ENCODE measurements at regions not wholly inside any gene's neighbourhood (a gene's known extent, or its start where the extent isn't known, plus 50 kb on each side); places are given as distances from the start of the nearest gene placed in this dataset.

GRCh38 chr10:28160866-28161405, 141.9 kb downstream of the MPP7 start:
- Histone ChIP-seq H3K9ac (ENCODE audit: low read length) (no peak overlapping the region), H3K4me3 (ENCODE audit: low read depth, low read length, poor library complexity, severe bottlenecking) (no peak overlapping the region), H3K4me1 (ENCODE audit: insufficient read depth, low read length, severe bottlenecking) (no peaks in the 10 kb centered on the region), H2AFZ (ENCODE audit: low read length) (no peak overlapping the region), H3K9me3 (ENCODE audit: low read length) (no peaks in the 10 kb centered on the region), H4K20me1 (ENCODE audit: insufficient read depth, low read length) (no peaks in the 10 kb centered on the region), H3K27me3 (ENCODE audit: insufficient read depth, low read length) (no peaks in the 10 kb centered on the region), H3K27ac (ENCODE audit: low read depth, low read length, poor library complexity, severe bottlenecking) (no peak overlapping the region), H3K9me2 (ENCODE audit: low read depth, low read length) (no peaks in the 10 kb centered on the region), H3K36me3 (ENCODE audit: insufficient read depth, low read length) (no peaks in the 10 kb centered on the region), H3K79me2 (ENCODE audit: insufficient read depth, low read length) (no peaks in the 10 kb centered on the region), H3K4me2 (ENCODE audit: low read length) (no peak overlapping the region), H3F3A (ENCODE audit: insufficient read depth, low read length) (no peaks in the 10 kb centered on the region)
- TF ChIP-seq, protein P1, sequence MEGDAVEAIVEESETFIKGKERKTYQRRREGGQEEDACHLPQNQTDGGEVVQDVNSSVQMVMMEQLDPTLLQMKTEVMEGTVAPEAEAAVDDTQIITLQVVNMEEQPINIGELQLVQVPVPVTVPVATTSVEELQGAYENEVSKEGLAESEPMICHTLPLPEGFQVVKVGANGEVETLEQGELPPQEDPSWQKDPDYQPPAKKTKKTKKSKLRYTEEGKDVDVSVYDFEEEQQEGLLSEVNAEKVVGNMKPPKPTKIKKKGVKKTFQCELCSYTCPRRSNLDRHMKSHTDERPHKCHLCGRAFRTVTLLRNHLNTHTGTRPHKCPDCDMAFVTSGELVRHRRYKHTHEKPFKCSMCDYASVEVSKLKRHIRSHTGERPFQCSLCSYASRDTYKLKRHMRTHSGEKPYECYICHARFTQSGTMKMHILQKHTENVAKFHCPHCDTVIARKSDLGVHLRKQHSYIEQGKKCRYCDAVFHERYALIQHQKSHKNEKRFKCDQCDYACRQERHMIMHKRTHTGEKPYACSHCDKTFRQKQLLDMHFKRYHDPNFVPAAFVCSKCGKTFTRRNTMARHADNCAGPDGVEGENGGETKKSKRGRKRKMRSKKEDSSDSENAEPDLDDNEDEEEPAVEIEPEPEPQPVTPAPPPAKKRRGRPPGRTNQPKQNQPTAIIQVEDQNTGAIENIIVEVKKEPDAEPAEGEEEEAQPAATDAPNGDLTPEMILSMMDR (IDR thresholded peaks at IDR 0.05; ENCODE audit: low read length), result no peak
- TF ChIP-seq EZH2 (IDR thresholded peaks at IDR 0.05; ENCODE audit: borderline replicate concordance, low read length), result no peak

DNA sequence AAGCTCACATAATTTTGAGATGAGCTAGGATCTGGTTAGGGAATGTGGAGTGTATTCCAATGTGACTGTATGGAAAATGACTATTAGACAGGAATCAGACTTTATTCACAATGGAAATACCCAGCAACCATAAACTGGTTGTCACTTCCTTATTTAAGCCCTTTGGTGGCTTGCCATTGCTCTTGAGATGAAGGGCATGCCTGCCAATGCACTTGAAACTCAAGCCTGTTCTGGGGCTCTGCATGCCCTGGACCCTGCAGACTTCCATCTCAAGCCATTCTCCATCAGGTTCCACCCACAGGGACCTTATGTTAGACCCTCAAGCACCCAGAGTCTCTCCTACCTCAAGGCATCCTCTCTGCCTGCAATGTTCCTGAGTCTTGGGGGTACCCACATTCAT, 145.5 kb downstream of the MPP7 start:
- Histone ChIP-seq H3K9me2 (ENCODE audit: low read depth, low read length) (no peaks in the 10 kb centered on the region), H3K4me1 (ENCODE audit: insufficient read depth, low read length, severe bottlenecking) (no peaks in the 10 kb centered on the region)
- TF ChIP-seq, protein P1 (IDR thresholded peaks at IDR 0.05; ENCODE audit: low read length), result no peak
- TF ChIP-seq EZH2 (IDR thresholded peaks at IDR 0.05; ENCODE audit: borderline replicate concordance, low read length), result no peak

DNA sequence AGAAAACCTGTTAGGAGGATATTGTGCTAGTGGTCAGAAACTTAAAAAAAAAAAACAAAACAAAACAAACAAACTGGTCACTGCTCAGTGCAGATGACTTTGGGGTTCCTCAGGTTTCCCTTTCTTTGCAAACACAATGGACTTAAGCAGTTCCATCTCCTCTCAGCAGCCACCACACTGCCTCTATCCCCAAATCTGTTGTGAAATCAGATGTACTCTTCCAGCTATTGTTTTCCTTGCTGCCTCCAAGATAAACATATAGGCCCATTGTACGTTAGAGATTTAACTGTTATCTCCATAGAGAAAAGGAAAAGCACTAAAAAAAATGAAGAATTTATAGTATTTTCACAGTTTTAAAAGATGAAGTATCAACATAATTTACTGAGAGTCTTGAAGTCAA, 147.1 kb downstream of the MPP7 start:
- H2AFZ ChIP-seq (ENCODE audit: low read length), result no peak overlapping the region

More for the DNA sequence above, 145.5 kb downstream of the MPP7 start:
- no peaks in the 10 kb centered on the region for H3K36me3 ChIP-seq (ENCODE audit: insufficient read depth, low read length)
- H3K27ac ChIP-seq (ENCODE audit: low read depth, low read length, poor library complexity, severe bottlenecking), result no peak overlapping the region
- H3K4me3 ChIP-seq (ENCODE audit: low read depth, low read length, poor library complexity, severe bottlenecking), result no peak overlapping the region
- no peaks in the 10 kb centered on the region for H3K79me2 ChIP-seq (ENCODE audit: insufficient read depth, low read length)
- no peak overlapping the region for H3K9ac ChIP-seq (ENCODE audit: low read length)
- no peaks in the 10 kb centered on the region for H3F3A ChIP-seq (ENCODE audit: insufficient read depth, low read length)
- H3K27me3 ChIP-seq (ENCODE audit: insufficient read depth, low read length), result no peaks in the 10 kb centered on the region
- H3K9me3 ChIP-seq (ENCODE audit: low read length), result no peaks in the 10 kb centered on the region
- H4K20me1 ChIP-seq (ENCODE audit: insufficient read depth, low read length), result no peaks in the 10 kb centered on the region
- H2AFZ ChIP-seq (ENCODE audit: low read length), result no peak overlapping the region
- H3K4me2 ChIP-seq (ENCODE audit: low read length), result no peak overlapping the region

More for the DNA sequence above, 147.1 kb downstream of the MPP7 start:
- TF ChIP-seq EZH2 (IDR thresholded peaks at IDR 0.05; ENCODE audit: borderline replicate concordance, low read length), result no peak
- TF ChIP-seq, protein P1 (IDR thresholded peaks at IDR 0.05; ENCODE audit: low read length), result no peak
- no peaks in the 10 kb centered on the region for H3K4me1 ChIP-seq (ENCODE audit: insufficient read depth, low read length, severe bottlenecking)
- H3K9me3 ChIP-seq (ENCODE audit: low read length), result no peaks in the 10 kb centered on the region
- no peaks in the 10 kb centered on the region for H3F3A ChIP-seq (ENCODE audit: insufficient read depth, low read length)
- no peak overlapping the region for H3K4me3 ChIP-seq (ENCODE audit: low read depth, low read length, poor library complexity, severe bottlenecking)
- no peak overlapping the region for H3K27ac ChIP-seq (ENCODE audit: low read depth, low read length, poor library complexity, severe bottlenecking)
- no peaks in the 10 kb centered on the region for H4K20me1 ChIP-seq (ENCODE audit: insufficient read depth, low read length)
- no peak overlapping the region for H3K4me2 ChIP-seq (ENCODE audit: low read length)
- H3K9me2 ChIP-seq (ENCODE audit: low read depth, low read length), result no peaks in the 10 kb centered on the region
- H3K36me3 ChIP-seq (ENCODE audit: insufficient read depth, low read length), result no peaks in the 10 kb centered on the region
- no peaks in the 10 kb centered on the region for H3K27me3 ChIP-seq (ENCODE audit: insufficient read depth, low read length)
- no peaks in the 10 kb centered on the region for H3K79me2 ChIP-seq (ENCODE audit: insufficient read depth, low read length)
- no peak overlapping the region for H3K9ac ChIP-seq (ENCODE audit: low read length)

Data from OCI-LY1 (cell line).